ENCODE measurements at regions not wholly inside any gene's neighbourhood (a gene's known extent, or its start where the extent isn't known, plus 50 kb on each side); places are given as distances from the start of the nearest gene placed in this dataset.

DNA sequence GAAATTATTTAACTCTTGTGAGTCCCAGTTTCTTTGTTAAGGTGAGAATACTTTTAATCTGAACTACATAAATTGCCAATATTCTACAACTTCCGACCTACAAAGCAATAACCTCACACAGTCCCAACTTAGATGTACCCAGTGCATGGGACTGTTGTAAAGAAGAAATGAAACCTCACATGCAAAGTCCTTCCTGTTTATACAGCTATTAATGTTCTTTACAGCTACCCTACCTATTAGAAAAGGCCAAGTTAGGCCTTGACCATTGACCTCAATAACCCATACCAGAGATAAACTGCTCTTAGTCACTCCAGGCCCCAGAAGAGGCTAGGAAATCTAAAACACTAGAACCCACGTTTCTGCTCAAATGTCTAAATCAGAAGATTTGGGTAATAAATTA is 920.1 kb upstream of the TENM3 start:
- intact Hi-C loops (cut with DNase I; ENCODE audit: low total_unique reads) = no loop called here

DNA sequence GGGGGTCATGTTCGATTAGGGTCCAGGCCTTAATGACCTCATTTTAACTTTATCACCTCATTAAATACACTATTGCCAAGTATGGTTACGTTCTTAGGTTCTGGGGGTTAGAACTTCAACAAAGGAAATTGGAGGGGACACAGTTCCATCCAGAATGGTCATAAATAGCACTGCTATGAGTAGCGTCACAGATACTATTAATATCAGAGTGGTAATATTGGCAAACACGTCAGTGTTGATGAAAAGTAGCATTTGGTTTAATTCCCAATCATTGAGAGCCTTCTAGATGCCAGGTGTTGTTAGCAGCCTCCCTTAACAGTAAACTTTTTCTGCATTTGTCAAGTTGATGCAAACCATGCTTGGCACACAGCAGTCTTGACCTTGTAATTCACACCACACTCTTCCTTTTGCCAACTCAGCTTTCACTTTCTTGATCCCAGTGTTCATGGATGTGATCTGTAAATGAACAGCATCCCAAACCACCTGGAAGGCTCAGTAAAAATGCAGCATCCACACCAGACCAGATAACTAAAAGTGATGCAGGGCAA is 912.5 kb upstream of the TENM3 start:
- no peak overlapping the region for H3K4me3 ChIP-seq
- no peaks in the 10 kb centered on the region for H3K4me1 ChIP-seq
- H3K27ac ChIP-seq = no peak overlapping the region
- no peak for TF ChIP-seq POLR2A (IDR thresholded peaks at IDR 0.05)
- TF ChIP-seq, protein P1, sequence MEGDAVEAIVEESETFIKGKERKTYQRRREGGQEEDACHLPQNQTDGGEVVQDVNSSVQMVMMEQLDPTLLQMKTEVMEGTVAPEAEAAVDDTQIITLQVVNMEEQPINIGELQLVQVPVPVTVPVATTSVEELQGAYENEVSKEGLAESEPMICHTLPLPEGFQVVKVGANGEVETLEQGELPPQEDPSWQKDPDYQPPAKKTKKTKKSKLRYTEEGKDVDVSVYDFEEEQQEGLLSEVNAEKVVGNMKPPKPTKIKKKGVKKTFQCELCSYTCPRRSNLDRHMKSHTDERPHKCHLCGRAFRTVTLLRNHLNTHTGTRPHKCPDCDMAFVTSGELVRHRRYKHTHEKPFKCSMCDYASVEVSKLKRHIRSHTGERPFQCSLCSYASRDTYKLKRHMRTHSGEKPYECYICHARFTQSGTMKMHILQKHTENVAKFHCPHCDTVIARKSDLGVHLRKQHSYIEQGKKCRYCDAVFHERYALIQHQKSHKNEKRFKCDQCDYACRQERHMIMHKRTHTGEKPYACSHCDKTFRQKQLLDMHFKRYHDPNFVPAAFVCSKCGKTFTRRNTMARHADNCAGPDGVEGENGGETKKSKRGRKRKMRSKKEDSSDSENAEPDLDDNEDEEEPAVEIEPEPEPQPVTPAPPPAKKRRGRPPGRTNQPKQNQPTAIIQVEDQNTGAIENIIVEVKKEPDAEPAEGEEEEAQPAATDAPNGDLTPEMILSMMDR (IDR thresholded peaks at IDR 0.05 in 4 of 5, conservative IDR thresholded peaks at IDR 0.05 in 1 of 5) = no peak
- intact Hi-C loops (cut with DNase I; ENCODE audit: low total_unique reads) = no loop called here
- DNase-seq (no peak), ATAC-seq (no peak)
- H3K36me3 ChIP-seq = no peaks in the 10 kb centered on the region
- H3K27me3 ChIP-seq = no peaks in the 10 kb centered on the region
- in situ Hi-C loops (cut with MboI; ENCODE audit: low sequenced_read_pairs in 4 of 4) = no loop called here
- no peaks in the 10 kb centered on the region for H3K9me3 ChIP-seq

More for the DNA sequence above, 920.1 kb upstream of the TENM3 start:
- ATAC-seq (no peak), DNase-seq (no peak)
- Histone ChIP-seq H3K27me3 (no peaks in the 10 kb centered on the region), H3K9me3 (no peaks in the 10 kb centered on the region), H3K27ac (no peak overlapping the region), H3K36me3 (no peaks in the 10 kb centered on the region), H3K4me1 (peaks cover 9 to 11% of the 10 kb centered on the region in 2 donors), H3K4me3 (no peak overlapping the region)
- TF ChIP-seq, protein P1 (IDR thresholded peaks at IDR 0.05 in 4 of 5, conservative IDR thresholded peaks at IDR 0.05 in 1 of 5) = no peak
- TF ChIP-seq POLR2A (IDR thresholded peaks at IDR 0.05) = no peak
- in situ Hi-C loops (cut with MboI; ENCODE audit: low sequenced_read_pairs in 4 of 4) = no loop called here

DNA sequence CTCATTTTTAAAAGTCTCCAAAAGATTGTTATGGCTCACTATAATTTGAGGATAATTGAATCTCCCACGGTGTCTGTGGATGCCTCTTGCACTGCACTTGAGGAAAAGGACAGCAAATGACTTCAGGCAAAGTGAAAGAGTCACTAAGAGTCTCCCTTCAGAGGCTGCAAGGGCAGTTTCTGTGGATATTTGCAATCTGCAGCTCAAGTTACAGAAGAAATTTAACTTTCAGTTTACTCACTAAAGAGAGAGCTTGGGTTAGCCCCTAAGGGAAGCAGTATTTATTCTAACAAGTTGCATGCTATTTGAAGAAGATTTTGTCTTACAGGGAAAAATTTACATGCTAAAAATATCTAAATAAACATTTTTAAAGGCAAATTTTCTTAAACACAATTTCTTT is 912.0 kb upstream of the TENM3 start:
- no peak overlapping the region for H3K27ac ChIP-seq
- ATAC-seq (no peak), DNase-seq (no peak)
- H3K36me3 ChIP-seq = no peaks in the 10 kb centered on the region
- H3K4me3 ChIP-seq = no peak overlapping the region
- intact Hi-C loops (cut with DNase I; ENCODE audit: low total_unique reads) = no loop called here
- in situ Hi-C loops (cut with MboI; ENCODE audit: low sequenced_read_pairs in 4 of 4) = no loop called here
- H3K27me3 ChIP-seq = no peaks in the 10 kb centered on the region
- no peak for TF ChIP-seq POLR2A (IDR thresholded peaks at IDR 0.05)
- no peaks in the 10 kb centered on the region for H3K4me1 ChIP-seq
- H3K9me3 ChIP-seq = no peaks in the 10 kb centered on the region

DNA sequence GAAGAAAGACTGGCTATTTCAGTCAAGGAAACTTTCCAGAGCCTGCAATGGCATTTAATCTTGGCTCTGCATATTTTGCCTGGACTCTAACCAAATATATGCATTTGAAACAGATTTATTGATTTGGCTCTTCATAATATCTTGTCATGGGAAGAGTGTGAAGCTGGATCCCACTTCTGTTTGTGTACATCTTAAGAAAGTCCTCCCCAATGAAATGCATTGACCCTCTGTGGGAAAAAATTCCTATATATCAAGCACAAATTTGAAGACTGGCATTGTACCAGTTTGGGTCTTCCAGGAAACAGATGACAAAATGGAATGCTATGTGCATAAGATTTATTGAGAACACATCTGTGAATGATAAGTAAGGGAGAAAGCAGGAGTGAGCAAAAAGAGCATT is 897.3 kb upstream of the TENM3 start:
- Histone ChIP-seq H3K9me3 (no peaks in the 10 kb centered on the region), H3K27me3 (no peaks in the 10 kb centered on the region), H3K4me1 (no peaks in the 10 kb centered on the region), H3K36me3 (no peaks in the 10 kb centered on the region), H3K4me3 (no peak overlapping the region), H3K27ac (no peak overlapping the region)
- ATAC-seq (no peak), DNase-seq (no peak)
- TF ChIP-seq, protein P1 (IDR thresholded peaks at IDR 0.05 in 4 of 5, conservative IDR thresholded peaks at IDR 0.05 in 1 of 5) = no peak
- TF ChIP-seq POLR2A (IDR thresholded peaks at IDR 0.05) = no peak
- intact Hi-C loops (cut with DNase I; ENCODE audit: low total_unique reads) (no loop called here), in situ Hi-C loops (cut with MboI; ENCODE audit: low sequenced_read_pairs in 4 of 4) (no loop called here)

DNA sequence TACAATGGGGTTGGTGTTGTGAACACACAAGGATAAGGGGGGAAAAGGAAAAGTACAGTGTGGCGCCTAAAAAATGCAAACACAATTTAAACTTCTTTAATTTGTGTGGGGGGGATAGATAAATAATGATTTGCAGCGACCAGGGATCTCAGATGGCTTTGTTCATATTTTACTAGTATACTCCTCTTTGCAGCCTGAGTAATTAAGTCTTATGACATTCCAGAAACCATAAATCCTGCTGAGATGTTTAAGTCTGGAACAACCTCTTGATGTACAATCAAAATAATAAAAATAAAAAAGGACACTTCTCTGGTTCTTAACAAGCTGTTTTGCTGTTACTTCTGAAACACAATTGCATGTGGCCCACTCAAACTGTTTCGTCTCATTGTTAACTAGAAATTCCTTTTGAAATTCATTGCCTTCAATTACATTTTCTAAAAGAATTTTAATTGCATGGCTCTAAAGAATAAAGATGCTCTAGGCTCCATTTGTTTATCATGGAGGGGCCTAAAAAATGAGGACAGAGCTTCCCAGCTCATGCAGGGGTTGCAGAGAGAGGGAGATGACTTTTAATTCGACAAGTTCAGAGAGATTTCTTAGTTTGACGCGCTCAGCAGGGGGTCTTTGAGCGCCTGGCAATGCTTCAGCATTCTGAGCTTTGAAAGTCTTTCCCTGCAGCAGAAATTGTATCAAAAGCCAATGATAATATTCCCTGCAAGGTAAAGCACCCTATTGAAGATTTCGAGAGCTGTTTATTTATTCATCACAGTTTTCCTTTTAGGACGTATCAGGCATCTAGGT is 892.4 kb upstream of the TENM3 start:
- TF ChIP-seq, protein P1 (IDR thresholded peaks at IDR 0.05 in 4 of 5, conservative IDR thresholded peaks at IDR 0.05 in 1 of 5) = no peak
- TF ChIP-seq POLR2A (IDR thresholded peaks at IDR 0.05) = no peak
- in situ Hi-C loops (cut with MboI; ENCODE audit: low sequenced_read_pairs in 4 of 4) = no loop called here
- no peak overlapping the region for H3K27ac ChIP-seq
- no peaks in the 10 kb centered on the region for H3K4me1 ChIP-seq
- ATAC-seq (no peak), DNase-seq (no peak)
- H3K36me3 ChIP-seq = no peaks in the 10 kb centered on the region
- H3K27me3 ChIP-seq = peaks cover 0 to 2% (median 0%) of the 10 kb centered on the region in 3 donors
- no peaks in the 10 kb centered on the region for H3K9me3 ChIP-seq
- no peak overlapping the region for H3K4me3 ChIP-seq
- intact Hi-C loops (cut with DNase I; ENCODE audit: low total_unique reads) = no loop called here

Data from gastrocnemius medialis (tissue), 4 donors.